ENCODE measurements at regions not wholly inside any gene's neighbourhood (a gene's known extent, or its start where the extent isn't known, plus 50 kb on each side); places are given as distances from the start of the nearest gene placed in this dataset.

GRCh38 chr5:74261421-74261820 lies 379.1 kb downstream of the ENC1 start:
- Histone ChIP-seq H3K79me1 (ENCODE audit: low read depth, low read length) (no peaks in the 10 kb centered on the region), H2BK120ac (replicated peaks; ENCODE audit: low read depth, low read length) (no peak overlapping the region), H3K23ac (ENCODE audit: insufficient read length) (no peak overlapping the region), H3K4me1 (replicated peaks in 1 of 4; ENCODE audit: control insufficient read depth in 3 of 4, insufficient read depth in 4 of 4, low read length in 3 of 4) (peaks cover 3 to 12% (median 7%) of the 10 kb centered on the region in 4 experiments), H3K14ac (ENCODE audit: insufficient read length) (no peak overlapping the region), H3K9ac (replicated peaks in 1 of 4; ENCODE audit: extremely low read depth in 1 of 4, low read depth in 3 of 4, low read length in 3 of 4) (no peak overlapping the region), H4K20me1 (replicated peaks in 1 of 2; ENCODE audit: control insufficient read depth in 1 of 2, insufficient read depth in 2 of 2, low read length in 2 of 2) (no peaks in the 10 kb centered on the region), H3K9me3 (ENCODE audit: insufficient read depth in 2 of 2, low read depth in 1 of 2, low read length in 1 of 2) (no peaks in the 10 kb centered on the region), H3K4me3 (ENCODE audit: extremely low read depth in 1 of 4, insufficient read depth in 2 of 4, low read depth in 3 of 4, low read length in 4 of 4) (no peak overlapping the region), H3K18ac (ENCODE audit: extremely low read depth, low read length) (no peak overlapping the region), H2BK12ac (ENCODE audit: low read depth, low read length) (no peak overlapping the region), H4K8ac (ENCODE audit: extremely low read depth, insufficient read depth, low read length) (no peak overlapping the region), H2BK20ac (ENCODE audit: low read length) (no peak overlapping the region), H3K79me2 (ENCODE audit: control insufficient read depth in 1 of 2, insufficient read depth in 2 of 2, low read length in 2 of 2) (no peaks in the 10 kb centered on the region), H3K27ac (ENCODE audit: low read depth, low read length) (no peak overlapping the region), H4K5ac (ENCODE audit: insufficient read length, low read depth, low read length) (no peak overlapping the region), H3K23me2 (ENCODE audit: low read depth, low read length) (no peaks in the 10 kb centered on the region), H3K56ac (replicated peaks; ENCODE audit: insufficient read length, low read depth, low read length) (no peak overlapping the region), H3K4ac (replicated peaks; ENCODE audit: insufficient read length, low read depth, low read length) (no peak overlapping the region), H2BK15ac (ENCODE audit: low read length) (no peak overlapping the region), H2AFZ (ENCODE audit: low read length) (no peak overlapping the region), H2BK5ac (ENCODE audit: low read depth, low read length) (no peak overlapping the region), H3K27me3 (replicated peaks in 1 of 4; ENCODE audit: control insufficient read depth in 3 of 4, extremely low read depth in 1 of 4, insufficient read depth in 3 of 4, low read length in 3 of 4) (no peaks in the 10 kb centered on the region), H2AK5ac (ENCODE audit: low read depth, low read length) (no peak overlapping the region), H4K91ac (replicated peaks; ENCODE audit: insufficient read length, low read length) (no peak overlapping the region), H3K36me3 (ENCODE audit: control insufficient read depth in 2 of 4, insufficient read depth in 4 of 4, low read length in 3 of 4) (no peaks in the 10 kb centered on the region), H3K4me2 (ENCODE audit: insufficient read depth in 1 of 2, low read depth in 2 of 2, low read length in 2 of 2) (no peak overlapping the region)
- 83% methylated on average over 3 of the region's 3 CpGs; no CpG with 5 or more reads in 1 of the 2 experiments for WGBS, 2 experiments (ENCODE audit: extremely low coverage in 1 of 2, insufficient coverage in 1 of 2, insufficient read length in 1 of 2, insufficient replicate concordance in 2 of 2, low coverage in 1 of 2, low lambda C conversion rate in 2 of 2, missing lambda C conversion rate in 1 of 2)
- ChIA-PET POLR2A (ENCODE audit: partially characterized antibody) (no interaction called here), CTCF (ENCODE audit: partially characterized antibody) (interaction anchor here (0.8 kb wide), 1 partner anchor 49 kb away, joined by 3 read pairs; no protein-coding TSS in a partner anchor)
- TF ChIP-seq RXRA (IDR thresholded peaks at IDR 0.05; ENCODE audit: insufficient read depth, low read depth, low read length) (no peak), TBP (IDR thresholded peaks at IDR 0.05; ENCODE audit: low read depth, low read length) (no peak), CBX8 (IDR thresholded peaks at IDR 0.05; ENCODE audit: borderline replicate concordance, low read depth, low read length) (no peak), YY1 (IDR thresholded peaks at IDR 0.05; ENCODE audit: low read depth, low read length) (no peak), EGR1 (IDR thresholded peaks at IDR 0.05; ENCODE audit: borderline replicate concordance, low read depth, low read length) (no peak), TAF1 (IDR thresholded peaks at IDR 0.05; ENCODE audit: low read depth, low read length) (no peak), EZH2 (IDR thresholded peaks at IDR 0.05; ENCODE audit: low read depth, low read length, severe bottlenecking) (no peak), CTCF (IDR thresholded peaks at IDR 0.05; ENCODE audit: control extremely low read depth in 1 of 3, insufficient read depth in 1 of 3, low read depth in 1 of 3, low read length in 3 of 3) (no peak)
- TF ChIP-seq, protein P1, sequence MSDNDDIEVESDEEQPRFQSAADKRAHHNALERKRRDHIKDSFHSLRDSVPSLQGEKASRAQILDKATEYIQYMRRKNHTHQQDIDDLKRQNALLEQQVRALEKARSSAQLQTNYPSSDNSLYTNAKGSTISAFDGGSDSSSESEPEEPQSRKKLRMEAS (IDR thresholded peaks at IDR 0.05) = no peak
- no peak for DNase-seq (ENCODE audit: low read depth in 1 of 2, low spot score in 2 of 2)
- FAIRE-seq = no peak
